ENCODE measurements at regions not wholly inside any gene's neighbourhood (a gene's known extent, or its start where the extent isn't known, plus 50 kb on each side); places are given as distances from the start of the nearest gene placed in this dataset.
A peak's percentile ranks its signal among the peaks of the same experiment; 100 is the strongest.

GRCh38 chr21:30072496-30072895 is 94.1 kb downstream of the CLDN17 start:
- POLR2A ChIA-PET (ENCODE audit: low non-redundant PET) = no interaction called here
- peak; percentile 44 for DNase-seq (ENCODE audit: low spot score)
- peak; percentile 33 for TF ChIP-seq CTCF (conservative IDR thresholded peaks at IDR 0.05; ENCODE audit: low read depth)
- CTCF ChIA-PET = interaction anchor here (0.6 to 1.3 kb wide), 3 partner anchors 11 to 104 kb away, joined by 3 to 6 read pairs (median 5); no protein-coding TSS in a partner anchor
- H3K27ac ChIP-seq = no peak overlapping the region

GRCh38 chr21:30058928-30059327 is 107.7 kb downstream of the CLDN17 start:
- no peak overlapping the region for H3K27ac ChIP-seq
- no peak for DNase-seq (ENCODE audit: low spot score)
- no peak for TF ChIP-seq CTCF (conservative IDR thresholded peaks at IDR 0.05; ENCODE audit: low read depth)
- CTCF ChIA-PET = interaction anchor here (0.7 kb wide), 1 partner anchor 749 kb away, joined by 3 read pairs; no protein-coding TSS in a partner anchor
- POLR2A ChIA-PET (ENCODE audit: low non-redundant PET) = no interaction called here

- no peak for TF ChIP-seq CTCF (conservative IDR thresholded peaks at IDR 0.05; ENCODE audit: low read depth)
- H3K27ac ChIP-seq = no peak overlapping the region
- POLR2A ChIA-PET (ENCODE audit: low non-redundant PET) = no interaction called here
- DNase-seq (ENCODE audit: low spot score) = no peak
- CTCF ChIA-PET = interaction anchor here (1.1 kb wide), 1 partner anchor 12 kb away, joined by 4 read pairs; no protein-coding TSS in a partner anchor
Observed at GRCh38 chr21:30057108-30057507, 109.5 kb downstream of the CLDN17 start.

- no peak for TF ChIP-seq CTCF (conservative IDR thresholded peaks at IDR 0.05; ENCODE audit: low read depth)
- H3K27ac ChIP-seq = no peak overlapping the region
- ChIA-PET CTCF (no interaction called here), POLR2A (ENCODE audit: low non-redundant PET) (no interaction called here)
- no peak for DNase-seq (ENCODE audit: low spot score)
Observed at GRCh38 chr21:30048570-30048969, 108.8 kb upstream of the GRIK1 start.

- CTCF ChIA-PET = interaction anchor here (0.6 to 2.8 kb wide), 20 partner anchors 9 to 1866 kb away, joined by 3 to 13 read pairs (median 4); no protein-coding TSS in a partner anchor
- POLR2A ChIA-PET (ENCODE audit: low non-redundant PET) = no interaction called here
- H3K27ac ChIP-seq = no peak overlapping the region
- peak; percentile 8 for DNase-seq (ENCODE audit: low spot score)
- peak; percentile 95 for TF ChIP-seq CTCF (conservative IDR thresholded peaks at IDR 0.05; ENCODE audit: low read depth)
Observed at GRCh38 chr21:30044447-30045064, 104.8 kb upstream of the GRIK1 start.

- DNase-seq (ENCODE audit: low spot score) = no peak
- no peak for TF ChIP-seq CTCF (conservative IDR thresholded peaks at IDR 0.05; ENCODE audit: low read depth)
- no peak overlapping the region for H3K27ac ChIP-seq
- ChIA-PET POLR2A (ENCODE audit: low non-redundant PET) (no interaction called here), CTCF (interaction anchor here (0.7 kb wide), 1 partner anchor 797 kb away, joined by 3 read pairs; no protein-coding TSS in a partner anchor)
Observed at GRCh38 chr21:30042443-30042842, 102.6 kb upstream of the GRIK1 start.

Measured in RWPE1 (cell line).